Left cardiac atrium (tissue), 4 donors: ENCODE measurements at regions not wholly inside any gene's neighbourhood (a gene's known extent, or its start where the extent isn't known, plus 50 kb on each side); places are given as distances from the start of the nearest gene placed in this dataset.

ENCODE experiments used
- ATAC-seq, 2 donors: fragments of 200-7000 bp; cut with Tn5 transposase; one replicate each; pipeline ENCODE4 v1.9.1; 2020; ENCODE audit warnings: mild to moderate bottlenecking in 2 of 2, moderate library complexity in 2 of 2
- DNase-seq: peaks from one replicate; pipeline ENCODE4 v3.0.0-alpha.2; 2020
- intact Hi-C, 2 donors: fragments of 100-400 bp; cut with DNase I; formaldehyde crosslinking; loops; one replicate each; pipeline versions ENCODE4 v1.14.1 to v1.15.1; 2022 to 2023
- donor health status: DM: no; HTN: yes; CAD: no.
- donor health status: DM: no; HTN: yes; CAD: no; lungs with severe emphysema.
- donor health status: DM: yes; HTN: yes; CAD: no.
- donor health status: Dilated cardiomyopathy.

- intact Hi-C loops: no loop called here
- DNase-seq (no peak), ATAC-seq (no peak)
These were observed 113.8 kb downstream of the IRS2 start for GRCh38 chr13:109672545-109672944.

- DNase-seq: no peak
- peak in 1 of 2 donors; percentile 45 for ATAC-seq
- intact Hi-C loops: no loop called here
These were observed 114.5 kb downstream of the IRS2 start for GRCh38 chr13:109671919-109672318.

GRCh38 chr13:109670776-109671175 lies 115.6 kb downstream of the IRS2 start:
- DNase-seq: no peak
- ATAC-seq: no peak
- intact Hi-C loops: no loop called here

DNA sequence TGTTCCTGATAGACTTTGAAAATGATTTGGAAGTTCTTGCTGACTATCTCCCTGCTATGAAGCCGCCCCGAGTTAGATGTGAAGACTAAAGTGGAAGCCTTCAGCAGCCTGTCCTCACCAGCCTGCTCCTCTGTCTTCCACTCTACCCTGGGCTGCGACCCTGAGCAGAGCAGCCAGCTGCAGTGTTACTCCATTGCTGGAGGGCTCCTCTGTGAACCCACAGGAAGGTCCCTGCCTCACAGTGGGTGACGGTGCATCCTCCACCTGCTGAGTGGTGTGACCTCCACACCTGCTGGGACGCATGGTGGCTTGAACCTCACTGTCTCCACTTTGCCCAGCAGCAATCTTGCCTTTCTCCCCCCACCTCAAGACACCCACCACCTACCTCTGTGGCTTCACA lies 116.4 kb downstream of the IRS2 start:
- DNase-seq: no peak
- intact Hi-C loops: no loop called here
- ATAC-seq: no peak

DNA sequence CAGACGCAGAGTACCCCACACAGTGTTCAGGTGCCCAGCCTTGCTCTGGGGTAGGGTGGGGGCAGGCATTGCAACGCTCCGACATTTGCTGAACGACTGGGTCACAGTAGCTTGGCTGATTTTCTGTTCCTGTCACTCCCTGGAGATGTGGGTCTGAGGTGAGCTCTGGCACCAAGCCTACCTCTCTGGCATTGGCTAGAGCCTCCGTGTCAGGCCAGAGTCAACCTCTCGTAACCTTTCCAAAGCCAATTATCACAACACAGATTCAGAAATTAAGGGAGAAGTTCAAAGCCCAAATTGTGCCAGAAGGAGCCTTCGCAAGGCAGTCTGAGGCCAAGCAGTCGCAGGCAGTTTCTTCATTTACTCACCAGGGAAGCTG lies 117.2 kb downstream of the IRS2 start:
- intact Hi-C loops: no loop called here
- ATAC-seq (peak; percentile 30 to 70), DNase-seq (no peak)

GRCh38 chr13:109668433-109669233 lies 117.8 kb downstream of the IRS2 start:
- DNase-seq: no peak
- intact Hi-C loops: no loop called here
- ATAC-seq: no peak

- intact Hi-C loops: no loop called here
- ATAC-seq: peak in 1 of 2 donors; percentile 41
These were observed 118.5 kb downstream of the IRS2 start for GRCh38 chr13:109667807-109668291.

GRCh38 chr13:109667056-109667455 lies 119.3 kb downstream of the IRS2 start:
- ATAC-seq: peak in 1 of 2 donors; percentile 74
- intact Hi-C loops: no loop called here
- no peak for DNase-seq

More at GRCh38 chr13:109667807-109668291, 118.5 kb downstream of the IRS2 start:
- no peak for DNase-seq

DNA sequence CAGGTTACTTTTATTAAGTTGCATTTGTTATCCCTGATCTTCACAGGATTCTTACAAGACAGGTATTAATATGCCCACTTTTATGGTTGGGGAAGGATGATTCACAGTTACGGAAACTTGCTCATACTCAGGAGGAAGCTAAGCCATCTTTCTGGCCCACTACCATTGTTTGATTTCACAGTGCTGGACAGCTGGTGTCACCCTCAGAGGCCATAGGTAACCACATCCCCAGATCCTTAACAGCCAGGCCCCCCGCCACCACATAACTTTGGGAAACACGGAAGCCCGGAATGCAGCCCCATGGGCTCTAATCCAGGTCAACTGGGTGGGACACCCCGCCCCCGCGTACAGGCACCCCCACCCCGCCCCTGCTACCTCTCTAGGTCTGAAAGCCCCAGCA lies 119.7 kb downstream of the IRS2 start:
- intact Hi-C loops: no loop called here
- ATAC-seq: no peak
- no peak for DNase-seq

DNA sequence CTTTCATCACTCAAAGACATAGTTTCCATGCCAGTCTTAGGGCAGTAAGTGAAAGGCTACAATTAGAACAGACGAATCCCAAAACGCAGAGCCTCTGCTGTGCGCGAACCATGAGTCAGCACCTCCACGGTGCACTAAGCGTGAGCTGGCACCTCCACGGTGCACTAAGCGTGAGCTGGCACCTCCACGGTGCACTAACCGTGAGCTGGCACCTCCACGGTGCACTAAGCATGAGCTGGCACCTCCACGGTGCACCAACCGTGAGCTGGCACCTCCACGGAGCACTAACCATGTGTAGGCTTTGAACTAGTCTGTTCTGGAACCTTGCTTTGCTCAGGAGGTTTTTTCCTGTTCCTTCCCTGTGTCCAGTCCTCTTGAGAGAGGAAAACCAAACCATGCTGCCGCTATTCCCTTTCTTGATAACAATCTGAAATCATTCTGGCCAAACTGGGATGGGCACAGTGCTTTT lies 120.6 kb downstream of the IRS2 start:
- intact Hi-C loops: no loop called here
- ATAC-seq (no peak), DNase-seq (no peak)

DNA sequence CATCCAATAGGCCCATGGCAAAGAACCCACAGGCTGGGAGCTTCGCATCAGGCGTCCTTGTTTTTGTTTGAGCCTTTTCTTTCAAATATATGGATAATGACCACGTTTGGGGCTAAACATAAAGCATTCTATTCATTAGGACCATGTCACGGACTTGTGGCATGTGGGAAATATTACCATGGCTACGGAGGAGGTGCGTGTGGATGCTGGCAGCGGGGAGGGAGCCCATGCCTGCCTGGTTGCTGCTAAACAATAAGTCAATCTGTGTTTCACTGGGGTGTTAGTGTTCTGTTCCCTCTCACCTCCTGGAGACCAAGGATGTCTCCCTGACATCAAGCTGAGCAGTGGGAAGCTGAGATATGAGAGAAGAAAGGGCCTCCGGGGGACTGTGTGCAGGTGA lies 121.1 kb downstream of the IRS2 start:
- ATAC-seq: no peak
- intact Hi-C loops: no loop called here
- no peak for DNase-seq

GRCh38 chr13:109657395-109657794 lies 129.0 kb downstream of the IRS2 start:
- DNase-seq (no peak), ATAC-seq (no peak)
- intact Hi-C loops: no loop called here

DNA sequence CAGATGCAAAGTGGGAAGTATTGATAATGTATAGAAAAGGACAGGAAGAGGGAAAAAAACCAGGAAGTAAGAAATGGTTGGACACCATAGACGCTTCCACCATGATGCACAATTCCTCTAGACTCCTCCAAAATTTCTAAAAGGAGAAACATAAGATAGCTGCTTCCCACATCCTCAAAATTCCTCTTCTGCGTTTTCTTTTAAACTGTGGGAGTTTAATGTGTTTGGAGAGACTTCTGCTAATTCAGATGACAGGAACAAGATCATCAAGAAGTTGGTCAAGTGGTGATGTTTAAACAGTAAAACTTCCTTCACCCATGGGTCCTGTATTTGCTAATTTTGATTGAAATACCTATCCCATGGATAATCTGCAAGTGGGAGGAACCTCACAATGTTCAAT lies 130.2 kb downstream of the IRS2 start:
- DNase-seq (no peak), ATAC-seq (no peak)
- intact Hi-C loops: no loop called here

DNA sequence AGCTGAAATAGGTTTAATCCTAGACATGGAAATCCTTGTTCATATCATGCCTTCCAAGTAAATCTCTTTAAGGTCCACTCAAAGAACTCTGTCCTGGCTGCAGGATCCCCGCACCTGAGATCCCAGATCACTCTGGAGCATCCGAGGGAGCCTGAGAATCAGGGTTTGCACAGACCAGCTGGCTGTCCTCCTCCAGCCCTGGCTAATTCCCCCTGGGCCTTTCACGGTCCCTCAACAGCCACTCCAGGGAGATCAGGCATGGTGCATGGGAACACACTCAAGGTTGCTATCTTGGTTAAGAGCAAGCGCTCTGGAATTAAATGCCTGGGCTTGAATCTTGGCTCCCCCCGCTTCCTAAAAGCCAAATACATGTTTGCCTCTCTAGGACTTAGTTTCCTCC lies 130.8 kb downstream of the IRS2 start:
- intact Hi-C loops: no loop called here
- ATAC-seq: no peak
- DNase-seq: no peak

DNA sequence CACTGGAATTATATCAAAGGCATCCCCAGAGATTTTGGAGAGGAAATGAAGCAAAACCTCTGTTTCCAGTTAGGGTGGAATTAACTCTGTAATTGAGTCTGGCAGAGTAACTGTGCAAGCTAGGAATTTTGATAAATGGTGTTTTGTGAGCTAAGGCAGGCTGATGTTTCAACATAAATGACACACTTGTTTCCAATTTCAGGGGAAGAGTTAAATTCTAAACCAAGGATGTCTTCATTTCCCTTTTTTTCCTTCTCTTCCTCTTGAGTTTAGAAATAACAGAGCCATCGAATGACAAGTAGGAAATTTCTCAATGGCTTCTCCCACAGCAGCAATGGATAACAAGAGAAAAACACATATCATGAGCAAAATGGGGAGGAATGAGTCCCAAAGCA lies 131.2 kb downstream of the IRS2 start:
- DNase-seq: no peak
- peak; percentile 57 to 66 for ATAC-seq
- intact Hi-C loops: no loop called here

GRCh38 chr13:109654341-109655205 lies 131.8 kb downstream of the IRS2 start:
- ATAC-seq (peak; percentile 73 to 78), DNase-seq (no peak)
- intact Hi-C loops: no loop called here

DNA sequence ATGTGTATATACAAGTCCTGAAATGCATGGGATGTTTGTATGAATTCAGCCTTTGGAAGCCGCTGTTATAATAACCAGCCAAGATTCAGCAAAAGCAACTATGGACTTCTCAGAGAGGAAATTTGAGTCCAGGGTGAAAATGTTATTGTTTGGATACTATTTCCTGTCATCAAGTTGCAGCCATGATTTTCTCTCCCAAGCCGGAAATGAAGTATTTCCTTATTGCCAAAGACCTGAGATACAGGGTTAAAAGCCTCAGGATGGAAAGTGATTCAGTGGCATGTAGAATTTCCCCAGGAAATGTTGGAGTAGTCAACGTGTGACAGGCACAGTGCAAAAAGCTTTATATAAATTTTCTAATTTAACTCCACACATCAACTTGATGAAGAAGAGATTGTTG lies 133.9 kb downstream of the IRS2 start:
- no peak for DNase-seq
- no peak for ATAC-seq
- intact Hi-C loops: no loop called here

GRCh38 chr13:109651854-109652253 lies 134.5 kb downstream of the IRS2 start:
- DNase-seq (no peak), ATAC-seq (no peak)

GRCh38 chr13:109651311-109651710 lies 135.1 kb downstream of the IRS2 start:
- intact Hi-C loops: no loop called here
- no peak for ATAC-seq
- no peak for DNase-seq

More at GRCh38 chr13:109651854-109652253, 134.5 kb downstream of the IRS2 start:
- intact Hi-C loops: no loop called here

GRCh38 chr13:109650861-109651260 lies 135.5 kb downstream of the IRS2 start:
- ATAC-seq (no peak), DNase-seq (no peak)
- intact Hi-C loops: no loop called here
